ENCODE measurements at regions not wholly inside any gene's neighbourhood (a gene's known extent, or its start where the extent isn't known, plus 50 kb on each side); places are given as distances from the start of the nearest gene placed in this dataset.

GRCh38 chr12:61891632-61892031 lies 368.6 kb upstream of the USP15 start:
- DNase-seq (ENCODE audit: low read depth in 2 of 2) = no peak

GRCh38 chr12:61894168-61894567 lies 366.0 kb upstream of the USP15 start:
- no peak for DNase-seq (ENCODE audit: low read depth in 2 of 2)

DNA sequence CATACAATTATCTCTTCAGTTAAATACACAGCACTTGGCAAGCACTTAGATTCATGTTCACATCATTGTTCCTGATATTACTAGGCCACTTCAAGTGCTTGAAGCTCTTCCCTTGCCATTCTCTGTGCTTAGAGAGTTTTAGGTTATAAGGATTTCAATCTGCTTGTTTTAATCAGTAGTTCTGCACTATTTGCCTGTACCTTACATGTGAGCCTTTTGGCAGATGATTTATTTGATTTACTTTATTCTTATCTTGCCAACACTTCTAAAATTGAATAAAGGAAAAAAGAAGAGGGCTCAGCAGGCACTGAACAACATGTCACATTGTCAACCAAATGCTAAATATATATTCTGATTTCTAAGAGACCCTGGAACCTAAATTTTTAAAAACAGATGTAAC lies 363.8 kb upstream of the USP15 start:
- DNase-seq (ENCODE audit: low read depth in 2 of 2) = no peak

DNA sequence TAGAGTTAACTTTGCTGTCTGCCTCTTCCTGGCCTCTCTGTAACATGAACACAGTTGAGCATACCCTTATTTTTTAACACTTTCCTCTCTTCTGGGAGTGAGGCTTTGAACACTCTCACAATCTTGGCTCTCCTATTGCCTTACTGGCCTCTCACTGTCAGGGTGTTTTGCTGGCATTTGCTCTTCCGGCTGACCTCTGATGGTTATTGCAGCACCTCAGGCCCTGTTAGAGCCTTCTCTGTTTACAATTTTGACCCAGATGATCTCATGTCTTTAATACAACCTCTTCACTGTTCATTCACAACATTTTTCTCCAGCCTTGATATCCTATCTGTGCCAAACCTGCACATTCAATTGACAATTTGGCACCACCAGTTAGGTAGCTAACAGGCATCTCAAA lies 357.8 kb upstream of the USP15 start:
- DNase-seq (ENCODE audit: low read depth in 2 of 2) = no peak

- no peak for DNase-seq (ENCODE audit: low read depth in 2 of 2)
Measured at GRCh38 chr12:61911113-61911512, 349.1 kb upstream of the USP15 start.

GRCh38 chr12:61915420-61915819 lies 344.8 kb upstream of the USP15 start:
- DNase-seq (ENCODE audit: low read depth in 2 of 2) = no peak

DNA sequence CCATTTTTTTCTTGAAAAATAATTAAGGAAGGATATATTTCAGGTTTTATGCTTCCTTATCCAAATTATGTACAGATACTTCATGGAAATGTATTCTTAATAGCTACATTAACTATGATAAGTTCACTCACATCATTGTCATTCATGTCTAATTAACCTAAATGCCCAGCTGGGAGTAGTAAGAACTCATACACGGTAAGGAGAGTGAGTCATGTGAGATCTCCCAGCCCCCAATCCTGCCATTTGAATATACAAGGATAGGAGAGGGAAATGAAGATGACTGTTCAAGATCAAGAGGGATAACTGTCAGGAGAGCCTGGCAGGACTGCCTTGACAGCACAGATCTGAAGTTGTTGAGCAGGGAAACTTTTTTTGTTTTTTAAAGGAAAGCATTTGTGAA lies 343.4 kb upstream of the USP15 start:
- no peak for DNase-seq (ENCODE audit: low read depth in 2 of 2)

- DNase-seq (ENCODE audit: low read depth in 2 of 2) = no peak
Measured at GRCh38 chr12:61919686-61920085, 340.5 kb upstream of the USP15 start.

- no peak for DNase-seq (ENCODE audit: low read depth in 2 of 2)
Measured at GRCh38 chr12:61920230-61920629, 340.0 kb upstream of the USP15 start.

DNA sequence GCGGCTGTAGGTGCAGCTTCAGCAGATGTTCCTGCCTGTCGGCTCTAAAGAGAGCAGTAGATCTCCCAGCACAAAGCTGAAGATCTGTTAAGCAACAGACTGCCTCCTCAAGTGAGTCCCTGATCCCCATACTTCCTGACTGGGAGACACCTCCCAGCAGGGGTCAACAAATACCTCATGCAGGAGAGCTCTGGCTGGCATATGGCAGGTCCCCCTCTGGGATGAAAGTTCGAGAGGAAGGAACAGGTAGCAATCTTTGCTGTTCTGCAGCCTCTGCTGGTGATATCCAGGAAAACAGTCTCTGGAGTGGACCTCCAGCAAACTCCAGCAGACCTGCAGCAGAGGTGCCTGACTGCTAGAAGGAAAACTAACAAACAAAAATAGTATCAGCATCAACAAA lies 337.1 kb upstream of the USP15 start:
- no peak for DNase-seq (ENCODE audit: low read depth in 2 of 2)

- DNase-seq (ENCODE audit: low read depth in 2 of 2) = no peak
Measured at GRCh38 chr12:61934564-61934963, 325.6 kb upstream of the USP15 start.

DNA sequence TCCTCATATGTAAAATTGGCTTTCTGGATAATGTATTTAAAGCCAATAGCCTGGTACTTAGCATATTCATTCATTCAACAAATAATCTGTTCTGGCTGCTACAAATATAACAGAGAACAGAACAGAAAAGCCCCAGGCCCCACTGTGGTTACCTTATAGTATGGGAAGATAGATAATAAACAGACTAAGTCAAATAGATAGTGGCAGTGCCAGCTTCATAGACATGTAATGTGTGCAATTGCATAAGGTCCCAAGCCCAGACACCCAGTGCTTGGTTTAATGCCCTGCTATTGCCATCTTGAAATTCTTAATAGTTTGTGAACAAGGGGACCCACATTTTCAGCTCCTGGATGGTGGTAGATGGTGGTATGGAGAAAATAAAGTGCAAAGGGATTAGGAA lies 320.2 kb upstream of the USP15 start:
- DNase-seq (ENCODE audit: low read depth in 2 of 2) = no peak

GRCh38 chr12:61956545-61956944 lies 303.7 kb upstream of the USP15 start:
- DNase-seq (ENCODE audit: low read depth in 2 of 2) = no peak

DNA sequence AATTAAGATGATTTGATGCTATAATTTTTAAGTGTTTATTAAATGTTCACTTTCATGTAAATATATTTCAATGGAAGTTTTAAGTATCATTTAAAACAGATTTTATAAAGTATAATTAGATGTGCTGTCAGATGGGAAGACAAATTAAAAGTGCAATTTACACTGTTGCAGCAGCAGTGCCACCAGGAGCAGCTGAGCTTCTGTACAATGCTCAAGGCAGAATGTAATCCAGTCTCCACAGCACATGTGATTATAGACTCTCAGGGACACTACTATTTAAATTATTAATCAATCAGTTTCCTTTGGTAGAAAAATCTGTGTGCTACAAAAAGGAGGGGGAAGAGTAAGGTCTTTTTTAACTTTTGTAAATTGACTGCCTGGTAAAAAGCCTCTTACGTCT lies 285.7 kb upstream of the USP15 start:
- no peak for DNase-seq (ENCODE audit: low read depth in 2 of 2)

GRCh38 chr12:61985830-61986229 lies 274.4 kb upstream of the USP15 start:
- no peak for DNase-seq (ENCODE audit: low read depth in 2 of 2)

DNA sequence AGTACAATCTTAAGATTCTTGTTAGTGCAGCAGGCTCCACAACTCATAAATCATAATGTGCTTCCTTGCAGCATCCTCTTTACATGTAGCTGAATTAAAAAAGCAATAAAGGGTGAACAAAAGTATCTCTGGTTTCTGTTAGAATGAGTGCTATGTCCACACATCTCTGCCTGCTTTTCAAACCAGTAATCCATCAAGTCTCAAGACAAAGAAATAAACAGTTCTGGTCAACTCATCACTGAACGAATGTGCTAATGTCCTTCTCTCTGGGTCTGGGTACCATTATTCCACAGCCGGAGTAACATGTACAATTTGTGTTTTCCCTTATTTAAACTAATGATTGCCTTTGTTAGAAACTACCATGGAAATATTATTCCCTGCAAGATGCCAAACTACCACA lies 273.0 kb upstream of the USP15 start:
- DNase-seq (ENCODE audit: low read depth in 2 of 2) = no peak

DNA sequence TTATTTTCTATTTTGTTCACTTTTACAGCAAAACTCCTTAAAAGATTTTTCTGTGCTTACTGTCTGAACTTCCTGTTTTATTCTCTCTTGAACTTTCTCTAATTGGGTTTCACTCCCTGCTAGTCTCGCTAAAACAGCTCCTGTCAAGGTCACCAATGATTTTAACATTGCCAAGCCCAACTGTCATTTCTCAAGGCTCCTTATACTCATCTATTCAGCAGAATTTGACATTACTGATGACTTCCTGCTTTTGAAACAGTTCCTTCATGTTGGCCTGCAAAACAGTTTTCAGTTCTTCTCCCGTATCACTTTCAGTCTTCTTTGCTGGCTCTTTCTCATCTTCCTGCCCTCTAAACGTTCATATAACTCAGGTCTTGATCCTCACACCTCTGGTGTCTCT lies 268.5 kb upstream of the USP15 start:
- no peak for DNase-seq (ENCODE audit: low read depth in 2 of 2)

GRCh38 chr12:61993734-61994345 lies 266.4 kb upstream of the USP15 start:
- DNase-seq (ENCODE audit: low read depth in 2 of 2) = no peak

GRCh38 chr12:61996717-61997116 lies 263.5 kb upstream of the USP15 start:
- DNase-seq (ENCODE audit: low read depth in 2 of 2) = no peak

DNA sequence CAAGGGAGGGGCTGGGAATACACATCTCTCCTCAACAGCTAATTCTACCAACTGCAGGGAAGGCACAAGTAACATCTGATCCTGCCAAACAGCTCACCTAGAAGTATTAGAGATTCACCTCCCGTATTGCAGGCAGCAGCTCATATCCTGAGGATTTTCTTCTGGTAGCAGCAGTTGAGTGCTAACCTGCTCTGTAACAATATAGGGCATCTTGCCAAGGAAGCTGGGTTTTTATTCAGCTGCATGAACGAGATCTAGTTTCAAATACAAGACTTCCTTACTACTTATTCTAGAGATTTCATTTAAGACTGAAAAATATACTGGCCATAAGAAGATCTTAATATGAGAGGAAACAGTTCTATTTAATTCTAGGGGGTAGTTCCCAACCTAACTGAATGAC lies 261.4 kb upstream of the USP15 start:
- no peak for DNase-seq (ENCODE audit: low read depth in 2 of 2)

GRCh38 chr12:61999311-61999710 lies 260.9 kb upstream of the USP15 start:
- DNase-seq (ENCODE audit: low read depth in 2 of 2) = no peak

- DNase-seq (ENCODE audit: low read depth in 2 of 2) = no peak
Measured at GRCh38 chr12:62001424-62001823, 258.8 kb upstream of the USP15 start.

DNA sequence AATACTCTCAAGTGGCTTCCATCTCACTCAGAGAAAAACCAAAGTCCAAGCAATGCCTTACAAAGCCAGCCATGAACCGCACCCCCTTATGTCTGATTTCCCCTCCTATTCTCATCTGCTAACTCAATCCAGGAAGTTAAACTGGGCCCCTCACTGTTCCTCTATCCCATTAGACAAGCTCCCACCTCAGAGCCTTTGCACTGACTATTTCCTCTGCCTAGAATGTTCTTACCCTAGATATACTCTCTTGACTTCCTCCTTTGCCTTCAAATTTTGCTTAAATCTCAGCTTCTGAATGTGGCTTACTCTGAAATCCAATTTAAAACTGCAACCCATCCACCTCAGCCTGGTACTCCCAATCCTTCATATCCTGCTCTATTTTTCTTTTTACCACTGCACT lies 257.0 kb upstream of the USP15 start:
- DNase-seq (ENCODE audit: low read depth in 2 of 2) = no peak

DNA sequence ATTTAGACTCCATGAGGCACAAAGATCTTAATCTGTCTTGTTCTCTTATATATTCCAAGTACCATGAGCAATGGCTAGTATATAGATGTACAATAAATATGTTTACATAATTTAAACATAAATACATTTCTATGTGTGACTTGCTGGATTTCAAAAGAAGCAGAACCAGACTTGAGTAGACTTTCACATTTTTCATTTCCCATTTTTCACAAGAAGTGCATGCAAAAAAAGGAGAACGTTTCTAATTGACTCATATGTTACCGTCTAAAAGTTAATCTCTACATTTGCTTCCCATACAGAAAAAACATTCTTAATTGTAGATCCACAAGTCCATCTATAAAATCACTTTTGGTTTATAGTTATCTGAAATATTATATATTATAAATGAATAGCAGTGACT lies 256.5 kb upstream of the USP15 start:
- no peak for DNase-seq (ENCODE audit: low read depth in 2 of 2)

- DNase-seq (ENCODE audit: low read depth in 2 of 2) = no peak
Measured at GRCh38 chr12:62005615-62006014, 254.6 kb upstream of the USP15 start.

All from stimulated activated CD4-positive, alpha-beta T cell treated with anti-CD3 and anti-CD28 coated beads, Interleukin-1b, Interleukin-23, amount 100 ng/mL, for 1 hour (primary cell).